ENCODE measurements at regions not wholly inside any gene's neighbourhood (a gene's known extent, or its start where the extent isn't known, plus 50 kb on each side); places are given as distances from the start of the nearest gene placed in this dataset.
"Not testable (repeated sequence)": the region's sequence is repeated elsewhere in the genome, so short reads cannot be mapped to it uniquely, and the experiment has no call there.

DNA sequence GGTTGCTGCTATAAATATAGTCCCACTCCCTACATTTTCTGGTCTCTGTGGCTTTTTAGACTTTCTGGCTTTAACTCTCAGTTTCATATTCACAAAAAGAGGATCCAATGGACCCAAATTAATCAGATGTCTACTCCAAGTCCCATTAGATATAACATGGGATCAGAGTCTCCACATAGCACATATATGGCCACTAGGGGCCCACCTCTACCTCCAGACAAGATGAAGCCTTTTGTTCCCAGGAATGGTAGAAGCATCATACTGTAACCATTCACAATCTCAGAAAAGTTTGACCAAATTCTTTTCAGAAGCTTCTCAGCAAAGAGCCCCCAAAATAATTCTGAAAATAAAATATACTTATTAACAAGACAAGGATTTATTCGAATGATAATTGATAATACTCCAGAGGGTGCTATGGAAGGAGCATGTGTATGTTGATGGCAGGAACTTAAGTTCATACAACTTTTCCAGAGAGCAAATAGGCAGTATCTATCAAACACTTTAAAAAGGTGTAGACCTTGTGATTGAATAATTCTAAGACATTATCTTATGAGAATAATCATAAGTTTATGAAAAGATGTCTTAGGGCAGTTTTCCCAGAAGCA, 382.3 kb upstream of the CRIM1 start:
- no peak overlapping the region for H3K4me3 ChIP-seq
- no peaks in the 10 kb centered on the region for H3K36me3 ChIP-seq
- H3K27ac ChIP-seq (replicated peaks) = peak overlapping the region; percentile 68
- no peaks in the 10 kb centered on the region for H3K27me3 ChIP-seq (ENCODE audit: low read depth)
- DNase-seq = no peak
- intact Hi-C loops (cut with micrococcal nuclease) = no loop called here
- TF ChIP-seq, protein P1, sequence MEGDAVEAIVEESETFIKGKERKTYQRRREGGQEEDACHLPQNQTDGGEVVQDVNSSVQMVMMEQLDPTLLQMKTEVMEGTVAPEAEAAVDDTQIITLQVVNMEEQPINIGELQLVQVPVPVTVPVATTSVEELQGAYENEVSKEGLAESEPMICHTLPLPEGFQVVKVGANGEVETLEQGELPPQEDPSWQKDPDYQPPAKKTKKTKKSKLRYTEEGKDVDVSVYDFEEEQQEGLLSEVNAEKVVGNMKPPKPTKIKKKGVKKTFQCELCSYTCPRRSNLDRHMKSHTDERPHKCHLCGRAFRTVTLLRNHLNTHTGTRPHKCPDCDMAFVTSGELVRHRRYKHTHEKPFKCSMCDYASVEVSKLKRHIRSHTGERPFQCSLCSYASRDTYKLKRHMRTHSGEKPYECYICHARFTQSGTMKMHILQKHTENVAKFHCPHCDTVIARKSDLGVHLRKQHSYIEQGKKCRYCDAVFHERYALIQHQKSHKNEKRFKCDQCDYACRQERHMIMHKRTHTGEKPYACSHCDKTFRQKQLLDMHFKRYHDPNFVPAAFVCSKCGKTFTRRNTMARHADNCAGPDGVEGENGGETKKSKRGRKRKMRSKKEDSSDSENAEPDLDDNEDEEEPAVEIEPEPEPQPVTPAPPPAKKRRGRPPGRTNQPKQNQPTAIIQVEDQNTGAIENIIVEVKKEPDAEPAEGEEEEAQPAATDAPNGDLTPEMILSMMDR (IDR thresholded peaks at IDR 0.05; ENCODE audit: borderline replicate concordance) = peak; percentile 57
- H3K4me1 ChIP-seq = no peaks in the 10 kb centered on the region
- H3K9me3 ChIP-seq (replicated peaks) = no peaks in the 10 kb centered on the region

DNA sequence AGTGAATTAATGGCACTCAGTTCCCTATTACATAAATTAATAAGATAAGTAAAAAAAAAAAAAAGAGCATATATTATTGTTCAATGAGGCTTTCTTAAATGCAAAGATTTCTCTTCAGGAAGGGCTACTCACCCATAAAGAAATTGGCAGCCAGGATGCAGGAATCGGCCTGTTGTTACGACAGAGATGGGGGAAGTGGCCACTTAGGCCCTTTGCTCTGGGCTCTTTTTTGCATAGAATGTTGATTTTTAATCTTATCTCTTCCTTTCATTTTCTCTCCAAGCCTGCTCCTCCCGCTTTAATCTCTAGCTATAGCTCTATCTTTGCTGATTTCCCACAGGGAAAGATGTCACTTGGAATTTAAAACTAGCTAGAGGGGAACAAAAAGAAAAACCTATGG, 391.8 kb upstream of the CRIM1 start:
- H3K27ac ChIP-seq (replicated peaks) = no peak overlapping the region
- no peak overlapping the region for H3K4me3 ChIP-seq
- H3K36me3 ChIP-seq = no peaks in the 10 kb centered on the region
- no peaks in the 10 kb centered on the region for H3K27me3 ChIP-seq (ENCODE audit: low read depth)
- intact Hi-C loops (cut with micrococcal nuclease) = no loop called here
- TF ChIP-seq, protein P1 (IDR thresholded peaks at IDR 0.05; ENCODE audit: borderline replicate concordance) = no peak
- H3K4me1 ChIP-seq = no peaks in the 10 kb centered on the region
- DNase-seq = no peak
- H3K9me3 ChIP-seq (replicated peaks) = peaks cover 19% of the 10 kb centered on the region

DNA sequence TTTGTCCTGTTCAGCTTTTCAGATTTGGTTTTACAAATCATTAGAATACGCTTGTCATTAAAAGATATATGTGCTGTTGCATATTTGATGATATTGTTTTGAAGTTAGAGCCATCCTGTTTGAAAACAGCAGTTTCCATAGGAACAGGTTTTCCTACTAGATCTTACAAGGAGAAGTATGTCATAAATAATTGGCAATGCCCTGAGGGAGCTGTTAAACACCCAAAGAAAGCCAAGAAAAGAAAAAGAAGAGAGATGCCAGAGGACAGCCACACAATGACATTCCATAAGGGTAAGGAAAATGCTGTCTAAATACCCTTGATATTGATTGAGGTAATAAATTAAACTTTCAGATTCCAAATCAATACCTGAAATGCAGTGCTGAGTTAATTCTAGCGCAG, 392.2 kb upstream of the CRIM1 start:
- Histone ChIP-seq H3K4me3 (no peak overlapping the region), H3K36me3 (no peaks in the 10 kb centered on the region), H3K4me1 (no peaks in the 10 kb centered on the region), H3K9me3 (replicated peaks) (peaks cover 19% of the 10 kb centered on the region), H3K27me3 (ENCODE audit: low read depth) (no peaks in the 10 kb centered on the region), H3K27ac (replicated peaks) (no peak overlapping the region)
- no peak for DNase-seq
- TF ChIP-seq, protein P1 (IDR thresholded peaks at IDR 0.05; ENCODE audit: borderline replicate concordance) = no peak
- intact Hi-C loops (cut with micrococcal nuclease) = no loop called here

DNA sequence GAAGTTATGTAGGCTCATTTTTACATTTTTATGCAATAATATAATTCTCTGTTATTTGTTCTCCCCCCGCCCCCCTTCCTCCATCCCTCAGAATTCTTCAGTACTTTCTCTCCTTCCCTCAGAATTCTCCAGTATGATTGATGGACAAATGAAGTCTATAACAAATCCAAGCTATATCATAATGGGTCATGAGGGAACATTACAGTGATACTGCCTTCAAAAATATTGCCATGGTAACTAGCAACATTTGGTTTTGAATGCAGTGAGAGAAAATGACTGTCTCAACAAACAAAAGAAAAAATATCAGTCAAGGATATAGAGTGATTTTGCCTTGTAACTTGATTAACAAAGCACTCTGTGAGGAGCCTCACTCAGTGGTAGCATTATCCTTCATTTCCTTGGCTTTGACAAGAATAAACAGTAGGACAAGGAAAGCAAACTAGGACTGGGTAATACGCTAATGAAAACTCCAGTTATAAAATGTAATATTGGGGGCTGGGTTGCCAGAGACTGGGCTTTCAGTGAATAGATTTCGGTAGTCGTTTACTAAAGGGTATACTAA, 392.9 kb upstream of the CRIM1 start:
- no peak for DNase-seq
- Histone ChIP-seq H3K4me1 (no peaks in the 10 kb centered on the region), H3K4me3 (no peak overlapping the region), H3K27me3 (ENCODE audit: low read depth) (no peaks in the 10 kb centered on the region), H3K9me3 (replicated peaks) (peaks cover 19% of the 10 kb centered on the region), H3K36me3 (no peaks in the 10 kb centered on the region), H3K27ac (replicated peaks) (no peak overlapping the region)
- TF ChIP-seq, protein P1 (IDR thresholded peaks at IDR 0.05; ENCODE audit: borderline replicate concordance) = no peak
- intact Hi-C loops (cut with micrococcal nuclease) = no loop called here

DNA sequence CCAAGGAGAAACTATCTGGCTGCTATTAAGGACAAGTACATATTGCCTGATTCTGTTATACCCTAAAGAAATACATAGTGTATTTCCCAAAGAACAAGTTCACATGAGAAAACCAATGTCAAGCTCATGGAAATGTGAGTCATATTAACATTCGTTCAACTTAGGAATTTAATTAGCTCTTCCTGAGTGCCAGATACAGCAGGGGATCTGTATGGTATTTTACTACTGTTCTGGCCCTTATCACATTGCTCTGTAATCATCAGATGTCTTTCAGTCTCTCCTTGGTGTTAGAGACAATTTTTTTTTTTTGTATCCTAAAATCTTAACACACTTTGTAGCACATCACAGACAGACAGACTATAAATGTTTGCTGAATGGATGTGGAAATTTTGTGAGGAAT, 395.0 kb upstream of the CRIM1 start:
- Histone ChIP-seq H3K27me3 (ENCODE audit: low read depth) (no peaks in the 10 kb centered on the region), H3K27ac (replicated peaks) (no peak overlapping the region), H3K4me3 (no peak overlapping the region), H3K36me3 (no peaks in the 10 kb centered on the region), H3K4me1 (no peaks in the 10 kb centered on the region), H3K9me3 (replicated peaks) (peaks cover 19% of the 10 kb centered on the region)
- TF ChIP-seq, protein P1 (IDR thresholded peaks at IDR 0.05; ENCODE audit: borderline replicate concordance) = no peak
- intact Hi-C loops (cut with micrococcal nuclease) = no loop called here
- no peak for DNase-seq

DNA sequence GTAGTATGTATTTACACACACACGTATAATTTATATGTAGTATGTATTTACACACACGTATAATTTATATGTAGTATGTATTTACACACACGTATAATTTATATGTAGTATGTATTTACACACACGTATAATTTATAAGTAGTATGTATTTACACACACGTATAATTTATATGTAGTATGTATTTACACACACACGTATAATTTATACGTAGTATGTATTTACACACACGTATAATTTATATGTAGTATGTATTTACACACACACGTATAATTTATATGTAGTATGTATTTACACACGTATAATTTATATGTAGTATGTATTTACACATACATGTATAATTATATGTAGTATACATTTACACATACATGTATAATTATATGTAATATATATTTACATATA, 398.5 kb upstream of the CRIM1 start:
- intact Hi-C loops (cut with micrococcal nuclease); H3K27me3 ChIP-seq (ENCODE audit: low read depth); H3K4me1 ChIP-seq; H3K27ac ChIP-seq (replicated peaks); H3K36me3 ChIP-seq; H3K4me3 ChIP-seq; DNase-seq: not testable (repeated sequence)
- peaks cover 16% of the 10 kb centered on the region for H3K9me3 ChIP-seq (replicated peaks)

Data from left ventricle myocardium inferior (tissue), 1 donor.